HG03159 (cell line): ENCODE measurements at regions not wholly inside any gene's neighbourhood (a gene's known extent, or its start where the extent isn't known, plus 50 kb on each side); places are given as distances from the start of the nearest gene placed in this dataset.
"Not testable (repeated sequence)": the region's sequence is repeated elsewhere in the genome, so short reads cannot be mapped to it uniquely, and the experiment has no call there.

Experiments
- ATAC-seq: cut with Tn5 transposase; IDR thresholded peaks from one replicate; pipeline ENCODE4 v1.9.1; 2021; ENCODE audit warnings: mild to moderate bottlenecking, moderate library complexity; ENCODE audit not compliant: unreplicated experiment

- no peak for ATAC-seq
Measured at GRCh38 chr6:907928-908327, 215.0 kb upstream of the EXOC2 start.

- no peak for ATAC-seq
Measured at GRCh38 chr6:906920-907319, 214.0 kb upstream of the EXOC2 start.

GRCh38 chr6:905556-905955 is 212.6 kb upstream of the EXOC2 start:
- no peak for ATAC-seq

- no peak for ATAC-seq
Measured at GRCh38 chr6:904994-905393, 212.1 kb upstream of the EXOC2 start.

DNA sequence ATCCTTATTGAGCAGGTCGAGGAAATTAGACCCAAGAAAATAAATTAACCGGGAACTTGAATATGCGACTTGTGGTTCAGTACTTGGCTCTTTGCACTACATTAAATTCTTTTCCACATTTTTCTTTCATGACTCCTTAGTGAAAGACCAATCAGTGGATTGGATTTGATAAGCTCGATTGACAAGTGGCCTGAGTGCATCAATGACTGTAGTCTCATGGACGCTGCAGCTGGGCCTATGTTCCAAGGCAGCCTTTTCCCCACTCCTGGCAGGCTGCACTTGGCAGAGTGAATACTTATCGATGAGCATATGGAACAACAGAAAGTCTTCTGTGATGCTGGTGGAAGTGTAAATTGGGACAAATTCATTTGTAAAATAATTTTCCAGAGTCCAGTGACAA is 210.8 kb upstream of the EXOC2 start:
- ATAC-seq, result no peak

DNA sequence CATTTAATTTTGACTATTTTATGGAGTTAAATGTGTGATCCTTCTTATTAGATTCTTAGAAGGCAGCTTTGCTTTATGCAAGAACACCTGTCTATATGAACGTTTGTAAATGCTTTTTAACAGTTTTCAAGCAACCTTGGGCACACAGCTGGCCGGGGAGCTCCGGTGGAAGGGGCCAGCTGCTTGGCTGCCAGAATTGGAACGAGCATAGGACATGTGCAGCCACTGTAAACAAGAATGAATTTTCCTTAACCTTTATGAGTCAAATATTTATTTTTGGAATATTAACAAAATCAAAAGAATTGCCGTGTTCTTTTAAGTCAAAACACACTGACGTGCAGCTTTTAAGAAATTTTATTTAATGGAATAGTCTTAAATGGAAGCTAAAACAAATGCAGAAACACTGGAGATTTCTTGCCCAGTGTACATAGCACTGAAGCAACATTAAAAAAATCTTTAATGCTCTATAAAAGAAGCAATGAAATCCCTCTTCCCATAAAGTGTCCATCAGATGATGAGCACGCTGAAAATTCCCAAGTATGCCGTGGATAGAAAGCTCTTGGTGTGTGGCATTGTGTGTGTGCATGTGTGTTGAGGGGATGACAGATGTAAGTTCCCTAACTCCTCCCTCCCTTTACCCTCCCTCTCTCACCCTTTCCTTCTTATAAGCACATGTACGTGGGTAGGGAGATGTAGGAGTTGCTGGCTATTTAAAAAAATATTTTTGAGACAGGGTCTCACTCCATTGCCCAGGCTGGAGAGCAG is 208.9 kb upstream of the EXOC2 start:
- ATAC-seq, result no peak

- no peak for ATAC-seq
Measured at GRCh38 chr6:900716-901605, 208.0 kb upstream of the EXOC2 start.

DNA sequence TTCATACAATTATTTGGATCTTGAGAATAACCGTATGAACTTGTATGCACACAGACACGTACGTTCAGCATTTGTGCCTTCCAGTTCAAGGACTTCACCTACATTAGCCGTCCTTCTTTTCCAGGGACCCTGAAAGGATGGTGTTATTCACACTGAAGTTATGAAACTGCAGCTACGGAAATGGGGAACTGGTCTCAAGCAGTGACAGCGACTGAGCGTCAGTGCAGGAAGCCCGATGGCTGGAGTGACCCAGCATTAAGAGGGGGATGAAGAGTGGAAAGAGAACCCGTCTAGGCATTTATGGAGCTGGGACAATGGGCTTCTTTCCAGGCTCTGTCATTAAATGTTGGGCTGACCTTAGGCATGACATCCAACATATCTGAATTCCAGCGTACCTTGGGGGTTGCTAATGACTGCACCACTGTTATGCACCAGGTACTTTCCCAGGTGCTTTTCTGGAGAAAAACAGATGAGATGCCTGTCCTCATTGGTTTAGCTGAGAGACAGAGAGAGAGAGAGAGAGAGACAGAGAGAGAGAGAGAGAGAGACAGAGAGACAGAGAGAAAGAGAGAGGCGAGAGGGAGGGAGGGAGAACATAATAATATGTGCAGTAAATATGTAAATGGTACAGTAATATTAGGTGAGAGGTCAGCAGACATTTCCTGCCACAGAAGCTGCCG is 204.7 kb upstream of the EXOC2 start:
- no peak for ATAC-seq

DNA sequence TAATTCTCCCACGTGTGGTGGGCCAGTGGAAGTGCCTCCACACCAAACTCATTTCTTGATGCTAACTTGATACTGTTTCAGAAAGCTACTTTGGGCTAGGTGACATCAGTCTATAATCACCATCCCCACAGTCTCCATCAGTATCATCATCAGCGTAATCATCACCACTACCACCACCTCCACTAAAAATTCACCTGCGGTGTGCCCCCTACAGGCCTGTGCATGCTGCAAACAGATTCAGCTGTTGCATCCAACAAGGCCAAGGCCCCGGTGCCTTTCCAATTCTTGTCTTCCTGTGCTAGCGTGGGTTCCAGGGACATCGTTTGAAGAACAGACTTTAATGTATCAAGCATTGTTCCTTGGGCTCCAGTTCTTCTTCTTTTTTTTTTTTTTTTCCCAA is 201.3 kb upstream of the EXOC2 start:
- no peak for ATAC-seq

DNA sequence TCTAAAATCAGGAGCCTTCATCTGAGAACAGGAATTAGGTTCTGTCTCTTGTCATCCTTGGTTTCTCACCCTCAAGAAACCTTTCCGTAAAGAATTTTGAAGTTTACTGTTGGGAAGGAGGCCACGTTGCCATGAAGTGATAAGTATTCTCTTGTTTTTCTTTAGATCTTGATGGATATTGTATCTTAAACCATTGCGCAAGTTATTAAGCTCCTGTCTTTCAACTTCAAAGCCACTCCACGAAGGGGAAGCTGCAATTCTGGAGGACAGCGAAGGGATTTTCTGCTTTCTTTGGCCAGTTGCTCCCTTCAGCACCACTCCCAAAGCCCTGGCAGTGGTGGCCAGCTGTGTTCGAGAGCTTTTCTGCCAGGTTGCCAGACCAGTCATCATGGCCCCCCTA is 198.1 kb upstream of the EXOC2 start:
- ATAC-seq, result no peak

DNA sequence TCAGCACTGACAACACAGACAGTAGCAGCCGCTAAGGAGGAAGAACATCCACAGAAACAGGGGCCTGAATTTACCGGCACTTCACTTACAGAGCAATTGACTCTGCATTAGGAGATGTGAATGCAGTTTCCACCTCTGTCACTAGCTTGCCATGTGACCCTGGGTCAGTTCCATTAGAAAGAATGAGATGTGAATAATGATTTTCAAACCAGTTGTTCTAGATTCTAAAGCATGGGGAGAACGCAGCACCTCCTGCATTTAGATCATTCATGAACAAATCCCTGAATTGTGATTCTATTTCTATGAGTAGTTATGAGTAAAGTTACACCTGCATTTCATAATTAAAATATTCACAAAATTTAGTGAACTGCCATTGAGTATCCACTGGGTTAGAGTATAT is 197.3 kb upstream of the EXOC2 start:
- ATAC-seq, result no peak

GRCh38 chr6:887583-888235 is 194.8 kb upstream of the EXOC2 start:
- ATAC-seq, result no peak

GRCh38 chr6:886116-886515 is 193.2 kb upstream of the EXOC2 start:
- ATAC-seq, result not testable (repeated sequence)

DNA sequence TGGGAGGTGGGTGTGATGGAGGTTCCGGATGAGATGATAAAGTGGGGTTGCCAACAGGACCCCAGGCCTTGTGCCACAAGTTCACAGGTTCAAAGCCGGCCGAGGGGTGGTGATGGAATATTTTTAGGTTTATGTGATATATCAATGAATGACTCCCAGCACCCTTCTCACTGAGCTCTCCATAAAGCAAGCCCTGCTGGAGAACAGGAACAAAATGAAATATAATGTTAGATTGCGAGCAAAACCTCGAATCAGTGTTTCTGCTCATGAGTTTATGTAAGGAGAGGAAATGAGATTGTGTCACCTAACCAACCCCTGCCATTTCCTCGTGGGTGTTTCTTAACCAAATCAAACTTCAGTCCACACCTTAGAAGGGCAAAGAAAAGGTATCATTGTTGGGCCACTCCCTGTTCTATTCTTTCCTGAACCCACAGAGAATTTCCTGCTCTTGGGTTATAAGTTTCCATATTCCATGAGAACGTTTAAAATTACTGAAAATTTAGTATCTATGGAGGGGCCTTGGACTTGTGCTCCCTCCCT is 192.2 kb upstream of the EXOC2 start:
- no peak for ATAC-seq

DNA sequence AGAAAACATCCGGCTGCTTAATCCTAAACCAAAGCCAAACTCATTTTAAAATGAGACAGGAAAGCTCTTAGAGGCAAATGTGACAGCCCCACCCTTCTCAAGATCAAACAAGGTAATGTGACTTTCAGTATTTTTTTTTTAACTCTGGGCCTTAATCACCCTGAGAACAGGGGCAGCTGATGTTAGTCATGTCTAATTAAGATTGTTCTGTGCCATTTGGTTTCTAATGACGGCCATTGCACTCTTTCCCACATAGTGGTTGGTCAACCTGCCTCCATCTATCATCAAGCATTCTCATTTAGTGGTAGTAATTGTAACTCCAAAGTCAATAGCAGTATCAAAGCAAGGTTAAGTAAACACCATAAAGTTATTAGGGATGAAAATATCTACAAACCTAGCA is 191.6 kb upstream of the EXOC2 start:
- no peak for ATAC-seq

DNA sequence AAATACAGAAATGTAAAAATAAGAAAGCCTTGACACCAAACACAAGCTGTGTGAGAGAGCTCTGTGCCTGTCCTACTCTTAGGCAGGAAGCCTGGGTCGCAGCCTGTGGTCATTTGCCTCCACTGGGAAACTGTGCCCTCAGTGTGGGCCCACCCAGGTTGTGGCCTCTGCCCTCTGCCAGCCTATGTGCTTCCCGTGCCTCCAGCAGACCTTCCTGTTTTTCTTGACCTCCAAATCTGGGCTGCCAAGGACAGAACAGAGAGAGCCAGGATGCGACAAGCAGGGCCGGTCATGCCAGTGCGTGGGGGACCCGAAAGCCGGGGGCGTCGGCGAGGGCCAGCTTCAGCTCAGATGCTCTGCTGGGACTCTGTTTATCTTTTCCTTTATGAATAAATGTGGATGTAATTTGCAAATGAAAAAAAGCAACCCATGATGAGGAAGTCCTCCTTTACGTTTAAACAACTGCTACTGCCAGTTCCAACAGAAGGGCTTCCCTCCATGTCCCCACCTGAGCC is 189.2 kb upstream of the EXOC2 start:
- no peak for ATAC-seq

- ATAC-seq, result no peak
Measured at GRCh38 chr6:878179-878578, 185.2 kb upstream of the EXOC2 start.

GRCh38 chr6:875012-875411 is 182.1 kb upstream of the EXOC2 start:
- ATAC-seq, result no peak

GRCh38 chr6:872570-873125 is 179.7 kb upstream of the EXOC2 start:
- no peak for ATAC-seq

GRCh38 chr6:871503-871902 is 178.6 kb upstream of the EXOC2 start:
- ATAC-seq, result no peak
